ENCODE measurements at regions not wholly inside any gene's neighbourhood (a gene's known extent, or its start where the extent isn't known, plus 50 kb on each side); places are given as distances from the start of the nearest gene placed in this dataset.

DNA sequence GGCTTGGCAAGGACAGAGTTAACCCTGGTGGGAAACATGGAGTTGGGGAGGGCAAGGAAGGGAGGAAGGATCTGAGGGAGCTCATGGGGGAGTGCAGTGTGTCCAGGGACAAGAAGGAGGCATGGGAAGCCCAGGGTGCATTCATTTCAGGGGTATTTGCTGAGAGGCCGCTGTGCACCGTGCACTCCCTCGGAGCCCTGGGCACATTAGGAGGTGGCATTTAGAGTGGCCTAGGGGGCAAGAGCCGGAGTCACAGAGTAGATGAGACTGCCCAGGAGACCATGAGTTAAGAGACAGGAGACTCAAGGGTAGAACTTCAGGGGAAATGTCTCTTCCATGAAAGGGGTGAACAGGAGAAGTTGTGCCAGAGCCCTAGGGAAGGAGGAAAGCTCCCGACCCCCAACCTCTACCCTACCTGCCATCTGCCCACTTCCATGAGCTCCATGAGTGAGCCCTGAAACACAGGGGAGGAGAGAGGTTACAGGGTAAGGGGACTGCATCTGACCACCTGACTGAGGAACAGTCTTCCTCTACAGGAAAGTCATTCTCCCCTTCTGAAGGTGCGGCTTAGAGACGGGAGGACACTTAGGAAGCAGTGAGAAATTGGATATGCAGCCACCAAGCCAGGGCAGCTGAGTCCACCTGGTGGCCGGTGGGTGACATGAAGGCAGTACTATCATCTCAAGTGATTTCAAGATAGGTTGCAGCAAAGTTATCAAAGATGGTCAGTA is 58.5 kb upstream of the COPS8 start:
- TF ChIP-seq, protein P1, sequence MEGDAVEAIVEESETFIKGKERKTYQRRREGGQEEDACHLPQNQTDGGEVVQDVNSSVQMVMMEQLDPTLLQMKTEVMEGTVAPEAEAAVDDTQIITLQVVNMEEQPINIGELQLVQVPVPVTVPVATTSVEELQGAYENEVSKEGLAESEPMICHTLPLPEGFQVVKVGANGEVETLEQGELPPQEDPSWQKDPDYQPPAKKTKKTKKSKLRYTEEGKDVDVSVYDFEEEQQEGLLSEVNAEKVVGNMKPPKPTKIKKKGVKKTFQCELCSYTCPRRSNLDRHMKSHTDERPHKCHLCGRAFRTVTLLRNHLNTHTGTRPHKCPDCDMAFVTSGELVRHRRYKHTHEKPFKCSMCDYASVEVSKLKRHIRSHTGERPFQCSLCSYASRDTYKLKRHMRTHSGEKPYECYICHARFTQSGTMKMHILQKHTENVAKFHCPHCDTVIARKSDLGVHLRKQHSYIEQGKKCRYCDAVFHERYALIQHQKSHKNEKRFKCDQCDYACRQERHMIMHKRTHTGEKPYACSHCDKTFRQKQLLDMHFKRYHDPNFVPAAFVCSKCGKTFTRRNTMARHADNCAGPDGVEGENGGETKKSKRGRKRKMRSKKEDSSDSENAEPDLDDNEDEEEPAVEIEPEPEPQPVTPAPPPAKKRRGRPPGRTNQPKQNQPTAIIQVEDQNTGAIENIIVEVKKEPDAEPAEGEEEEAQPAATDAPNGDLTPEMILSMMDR (conservative IDR thresholded peaks at IDR 0.05), result peak; percentile 91
- peak overlapping the region; percentile 23; the same call in 1 of the 2 replicates for H3K27ac ChIP-seq

DNA sequence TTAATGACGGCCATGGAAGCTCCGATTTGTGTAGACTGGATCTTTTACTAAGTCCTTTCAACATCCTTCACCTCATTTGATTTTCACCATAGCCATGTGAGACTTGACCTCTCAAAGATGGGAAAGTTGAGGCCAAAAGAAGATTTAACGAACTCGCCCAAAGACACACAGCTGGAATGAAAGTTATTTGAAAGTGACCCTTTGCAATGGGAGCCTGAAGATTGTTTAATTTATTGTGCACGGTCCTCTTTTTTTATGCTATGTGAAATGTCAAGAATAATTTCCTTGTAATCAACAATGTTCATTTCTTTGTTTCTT is 58.0 kb upstream of the COPS8 start:
- no peak overlapping the region; the same call in 1 of the 2 replicates for H3K27ac ChIP-seq
- TF ChIP-seq, protein P1 (conservative IDR thresholded peaks at IDR 0.05), result peak; percentile 64

DNA sequence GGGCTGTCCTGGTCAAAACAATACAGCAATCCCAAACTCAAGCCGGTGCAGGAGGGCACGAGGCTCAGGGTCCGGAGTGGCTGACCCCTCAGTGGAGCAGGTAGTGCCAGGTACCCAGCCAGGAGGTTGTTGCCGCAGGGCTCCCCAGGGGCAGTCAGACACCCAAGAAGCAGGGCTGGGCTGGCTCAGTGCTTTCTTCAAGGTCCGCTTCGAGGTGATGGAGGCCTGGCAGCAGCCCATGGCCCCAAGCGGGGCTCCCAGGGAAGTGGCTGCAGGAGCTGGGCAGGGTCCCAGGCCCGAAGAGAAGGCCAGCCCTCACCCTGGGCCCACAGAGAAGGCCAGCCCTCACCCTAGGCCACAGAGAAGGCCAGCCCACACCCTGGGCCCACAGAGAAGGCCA is 55.3 kb upstream of the COPS8 start:
- TF ChIP-seq, protein P1 (conservative IDR thresholded peaks at IDR 0.05), result no peak
- H3K27ac ChIP-seq, result no peak overlapping the region

DNA sequence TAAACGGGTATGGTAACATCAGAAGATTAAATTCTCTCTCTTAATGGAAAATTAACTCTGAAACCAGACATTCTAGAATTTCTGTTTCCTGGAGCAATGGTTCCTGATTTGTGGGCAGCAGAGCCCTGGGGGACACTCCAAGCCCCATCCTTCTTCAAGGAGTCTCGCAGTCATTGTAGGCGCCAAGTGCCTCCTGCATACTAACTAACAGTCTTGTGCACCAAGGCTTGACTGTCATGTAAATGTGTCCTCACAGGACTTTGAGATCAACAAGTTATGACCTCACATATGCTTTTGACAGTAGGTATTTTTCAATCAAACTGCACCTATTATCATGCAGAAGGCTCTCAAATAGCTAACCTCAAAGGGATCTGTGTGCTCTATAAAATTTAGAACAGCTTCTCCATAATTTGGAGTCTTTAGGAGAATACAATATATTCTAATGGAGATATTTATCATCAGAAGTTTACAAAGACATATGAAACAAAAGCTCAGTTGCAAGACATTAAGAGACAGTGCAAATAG is 52.1 kb upstream of the COPS8 start:
- no peak overlapping the region for H3K27ac ChIP-seq
- TF ChIP-seq, protein P1 (conservative IDR thresholded peaks at IDR 0.05), result no peak

DNA sequence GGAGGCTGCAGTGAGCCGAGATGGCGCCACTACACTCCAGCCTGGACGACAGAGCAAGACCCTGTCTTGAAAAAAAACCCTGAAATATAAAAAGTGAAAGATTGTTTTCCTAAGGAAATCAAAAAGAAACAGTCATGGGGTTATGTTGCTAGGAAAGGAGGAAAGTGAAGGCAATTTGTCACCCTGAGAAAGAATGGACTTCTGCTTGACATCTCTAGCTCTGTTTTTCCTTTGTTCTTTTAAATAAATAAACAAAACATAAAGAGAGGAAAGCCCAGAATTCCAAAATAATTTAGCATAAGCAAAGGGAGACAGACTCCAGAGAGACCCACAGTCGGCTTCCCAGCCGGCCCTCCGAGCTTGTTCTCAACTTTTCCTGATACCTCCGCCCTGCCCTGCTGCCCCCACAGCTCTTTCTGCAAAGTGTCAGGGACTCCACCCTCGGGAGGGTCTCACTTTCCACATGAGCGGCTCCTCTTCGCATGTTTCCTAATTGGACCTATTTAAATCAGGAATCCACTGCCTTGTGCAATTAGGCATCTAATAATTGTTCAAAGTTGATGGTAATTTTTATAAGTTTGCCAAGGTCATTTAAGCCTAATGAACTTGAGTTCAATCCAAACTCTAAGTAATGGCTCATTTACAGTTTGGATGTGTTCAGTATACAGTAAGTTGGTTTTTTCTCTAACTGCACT is 49.8 kb upstream of the COPS8 start:
- TF ChIP-seq, protein P1 (conservative IDR thresholded peaks at IDR 0.05), result no peak
- H3K27ac ChIP-seq, result no peak overlapping the region

Measured in VCaP (cell line).